ENCODE measurements at regions not wholly inside any gene's neighbourhood (a gene's known extent, or its start where the extent isn't known, plus 50 kb on each side); places are given as distances from the start of the nearest gene placed in this dataset.
"Not testable (repeated sequence)": the region's sequence is repeated elsewhere in the genome, so short reads cannot be mapped to it uniquely, and the experiment has no call there.

GRCh38 chr3:6743067-6743720 is 117.7 kb upstream of the GRM7 start:
- TF ChIP-seq CTCF (IDR thresholded peaks at IDR 0.05): no peak
- no peak for DNase-seq (ENCODE audit: low spot score)
- H3K27ac ChIP-seq: no peak overlapping the region
- no peak overlapping the region for H3K4me3 ChIP-seq

- Histone ChIP-seq H3K4me3 (no peak overlapping the region), H3K27ac (no peak overlapping the region)
- TF ChIP-seq CTCF (IDR thresholded peaks at IDR 0.05): no peak
- DNase-seq (ENCODE audit: low spot score): no peak
These were observed 114.5 kb upstream of the GRM7 start for GRCh38 chr3:6746443-6746842.

DNA sequence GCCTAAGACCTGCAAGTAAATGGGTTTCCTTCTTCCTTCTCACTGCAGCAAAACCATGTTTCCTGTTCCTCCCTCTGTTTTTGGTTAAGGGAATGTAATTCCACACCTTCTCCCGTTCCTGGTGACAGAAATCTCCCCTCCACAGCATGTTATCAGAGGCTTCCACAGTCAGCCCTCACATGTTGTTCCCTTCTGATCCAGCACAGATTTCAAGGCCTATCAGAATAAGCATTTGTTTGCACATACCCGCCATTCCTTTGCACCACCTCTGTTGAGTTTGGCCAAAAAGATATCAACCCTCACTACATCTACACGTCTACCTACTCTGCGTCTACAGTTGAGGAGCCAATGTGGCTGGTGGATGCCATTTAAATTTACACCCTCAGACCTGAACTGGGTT is 113.9 kb upstream of the GRM7 start:
- no peak overlapping the region for H3K4me3 ChIP-seq
- no peak for TF ChIP-seq CTCF (IDR thresholded peaks at IDR 0.05)
- no peak for DNase-seq (ENCODE audit: low spot score)
- H3K27ac ChIP-seq: no peak overlapping the region

DNA sequence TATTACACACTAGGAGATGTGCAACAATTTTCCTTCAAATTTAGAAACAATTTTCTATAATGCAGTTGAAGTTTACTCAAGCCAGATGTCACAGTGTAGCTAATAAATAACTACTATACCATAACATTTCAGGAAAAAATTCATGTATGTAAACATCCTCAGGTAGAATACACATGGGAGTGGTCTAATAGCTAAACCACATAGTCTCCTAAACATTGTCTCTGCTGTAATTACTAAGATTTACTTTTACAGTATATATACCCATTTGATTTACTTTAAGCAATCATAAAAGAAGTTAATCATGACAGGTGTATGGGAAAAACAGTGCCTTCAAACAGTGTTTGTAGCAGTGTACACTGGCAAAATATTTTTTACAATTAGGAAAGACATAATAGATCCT is 110.1 kb upstream of the GRM7 start:
- no peak for TF ChIP-seq CTCF (IDR thresholded peaks at IDR 0.05)
- no peak overlapping the region for H3K27ac ChIP-seq
- H3K4me3 ChIP-seq: no peak overlapping the region
- DNase-seq (ENCODE audit: low spot score): no peak

DNA sequence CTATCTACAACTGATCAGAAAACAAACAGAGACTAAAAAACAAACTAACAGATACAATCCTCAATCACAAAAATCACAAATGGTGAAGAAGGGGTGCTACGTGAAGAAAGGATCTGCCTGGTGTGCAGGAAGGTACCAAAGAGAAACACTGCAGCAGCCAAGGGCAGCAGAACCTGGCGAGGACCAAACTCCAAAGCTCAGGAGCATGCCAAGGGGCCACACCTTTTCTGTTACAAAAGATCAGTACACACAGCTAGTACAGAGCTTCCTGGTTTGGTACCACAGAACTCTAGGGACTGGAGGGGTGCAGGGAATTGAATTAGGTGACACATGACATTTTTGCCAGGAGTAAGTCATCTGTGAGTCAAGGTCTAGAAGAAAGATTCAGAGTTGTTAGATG is 107.4 kb upstream of the GRM7 start:
- Histone ChIP-seq H3K27ac (no peak overlapping the region), H3K4me3 (no peak overlapping the region)
- no peak for TF ChIP-seq CTCF (IDR thresholded peaks at IDR 0.05)
- no peak for DNase-seq (ENCODE audit: low spot score)

DNA sequence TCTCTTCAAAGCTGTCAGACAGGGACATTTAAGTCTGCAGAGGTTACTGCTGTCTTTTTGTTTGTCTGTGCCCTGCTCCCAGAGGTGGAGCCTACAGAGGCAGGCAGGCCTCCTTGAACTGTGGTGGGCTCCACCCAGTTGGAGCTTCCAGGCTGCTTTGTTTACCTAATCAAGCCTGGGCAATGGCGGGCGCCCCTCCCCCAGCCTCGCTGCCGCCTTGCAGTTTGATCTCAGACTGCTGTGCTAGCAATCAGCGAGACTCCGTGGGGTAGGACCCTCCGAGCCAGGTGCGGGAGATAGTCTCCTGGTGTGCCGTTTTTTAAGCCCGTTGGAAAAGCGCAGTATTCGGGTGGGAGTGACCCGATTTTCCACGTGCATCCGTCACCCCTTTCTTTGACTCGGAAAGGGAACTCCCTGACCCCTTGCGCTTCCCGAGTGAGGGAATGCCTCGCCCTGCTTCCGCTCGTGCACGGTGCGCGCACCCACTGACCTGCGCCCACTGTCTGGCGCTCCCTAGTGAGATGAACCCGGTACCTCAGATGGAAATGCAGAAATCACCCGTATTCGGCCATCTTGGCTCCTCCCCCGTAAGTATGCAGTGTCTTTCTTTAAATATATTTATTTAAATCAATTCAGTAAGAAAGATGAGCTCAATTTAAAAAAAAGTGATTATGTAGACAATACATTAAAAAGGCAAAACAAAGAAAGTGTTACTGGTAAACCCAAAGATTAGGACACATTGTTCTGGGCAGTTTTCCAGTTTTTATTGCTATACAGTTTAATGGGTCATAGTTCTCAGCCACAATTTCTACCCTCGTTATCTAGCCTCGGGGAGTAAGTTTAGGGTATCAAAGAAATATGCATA is 91.2 kb upstream of the GRM7 start:
- H3K27ac ChIP-seq; H3K4me3 ChIP-seq; DNase-seq (ENCODE audit: low spot score): not testable (repeated sequence)

GRCh38 chr3:6770397-6770690 is 90.6 kb upstream of the GRM7 start:
- H3K27ac ChIP-seq: no peak overlapping the region
- no peak for DNase-seq (ENCODE audit: low spot score)
- no peak overlapping the region for H3K4me3 ChIP-seq
- no peak for TF ChIP-seq CTCF (IDR thresholded peaks at IDR 0.05)

Measured in coronary artery (tissue), 2 donors.